ENCODE measurements at regions not wholly inside any gene's neighbourhood (a gene's known extent, or its start where the extent isn't known, plus 50 kb on each side); places are given as distances from the start of the nearest gene placed in this dataset.

DNA sequence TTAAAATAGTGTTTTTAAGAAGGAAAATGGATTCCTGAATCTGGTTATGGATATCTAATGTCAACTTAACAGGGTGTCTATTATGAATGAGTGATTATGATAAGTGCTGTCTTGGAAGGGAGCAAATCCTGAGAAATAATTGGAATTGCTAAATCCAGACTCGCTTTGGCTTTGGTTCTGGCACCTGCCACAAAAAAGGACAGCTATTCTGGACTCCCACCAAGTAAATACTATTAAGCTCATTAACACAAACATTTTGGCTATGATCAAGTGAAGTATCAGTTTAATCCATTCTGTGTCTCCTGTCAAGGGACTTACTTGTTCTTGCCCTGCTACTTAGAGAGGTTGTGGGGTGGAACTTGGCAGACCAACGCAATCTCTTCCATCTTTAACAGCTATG lies 403.7 kb downstream of the CENPC start:
- ChIA-PET CTCF (no interaction called here), POLR2A (no interaction called here)
- Histone ChIP-seq H3K36me3 (replicated peaks in 1 of 2; ENCODE audit: control insufficient read depth in 1 of 2, insufficient read depth in 2 of 2, low read length in 1 of 2) (no peaks in the 10 kb centered on the region), H4K20me1 (ENCODE audit: insufficient read depth) (no peaks in the 10 kb centered on the region), H3K9me2 (no peaks in the 10 kb centered on the region; the same call in 1 of the 2 replicates), H3K9me3 (no peaks in the 10 kb centered on the region), H3K79me2 (ENCODE audit: insufficient read depth) (no peaks in the 10 kb centered on the region), H3K4me3 (ENCODE audit: low read depth in 2 of 2, low read length in 1 of 2) (no peak overlapping the region), H3F3A (replicated peaks; ENCODE audit: insufficient read depth) (no peaks in the 10 kb centered on the region), H3K27ac (ENCODE audit: low read depth in 2 of 2, low read length in 1 of 2) (no peak overlapping the region), H2AFZ (ENCODE audit: low read depth) (no peak overlapping the region), H3K27me3 (ENCODE audit: insufficient read depth) (no peaks in the 10 kb centered on the region), H3K9ac (no peak overlapping the region), H3K4me2 (no peak overlapping the region), H3K4me1 (ENCODE audit: control insufficient read depth in 1 of 2, insufficient read depth in 2 of 2, low read depth in 1 of 2, low read length in 1 of 2) (no peaks in the 10 kb centered on the region)
- no peak for DNase-seq
- 0% methylated on average over 2 of the region's 2 CpGs for WGBS (ENCODE audit: low lambda C conversion rate)
- TF ChIP-seq ELF1 (IDR thresholded peaks at IDR 0.05) (no peak), MAX (IDR thresholded peaks at IDR 0.05; ENCODE audit: low read depth) (no peak), TAF1 (IDR thresholded peaks at IDR 0.05; ENCODE audit: borderline replicate concordance, low read depth, low read length) (no peak), GABPA (IDR thresholded peaks at IDR 0.05; ENCODE audit: low read depth) (no peak), RFX5 (IDR thresholded peaks at IDR 0.05; ENCODE audit: low read length) (no peak), PBX3 (IDR thresholded peaks at IDR 0.05) (no peak)
- TF ChIP-seq, protein P1, sequence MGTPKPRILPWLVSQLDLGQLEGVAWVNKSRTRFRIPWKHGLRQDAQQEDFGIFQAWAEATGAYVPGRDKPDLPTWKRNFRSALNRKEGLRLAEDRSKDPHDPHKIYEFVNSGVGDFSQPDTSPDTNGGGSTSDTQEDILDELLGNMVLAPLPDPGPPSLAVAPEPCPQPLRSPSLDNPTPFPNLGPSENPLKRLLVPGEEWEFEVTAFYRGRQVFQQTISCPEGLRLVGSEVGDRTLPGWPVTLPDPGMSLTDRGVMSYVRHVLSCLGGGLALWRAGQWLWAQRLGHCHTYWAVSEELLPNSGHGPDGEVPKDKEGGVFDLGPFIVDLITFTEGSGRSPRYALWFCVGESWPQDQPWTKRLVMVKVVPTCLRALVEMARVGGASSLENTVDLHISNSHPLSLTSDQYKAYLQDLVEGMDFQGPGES (IDR thresholded peaks at IDR 0.05; ENCODE audit: low read depth, low read length): no peak

GRCh38 chr4:67134616-67135015 lies 410.7 kb downstream of the CENPC start:
- Histone ChIP-seq H4K20me1 (ENCODE audit: insufficient read depth) (no peaks in the 10 kb centered on the region), H3K27ac (ENCODE audit: low read depth in 2 of 2, low read length in 1 of 2) (no peak overlapping the region), H3K9me3 (no peaks in the 10 kb centered on the region), H2AFZ (ENCODE audit: low read depth) (no peak overlapping the region), H3F3A (replicated peaks; ENCODE audit: insufficient read depth) (no peaks in the 10 kb centered on the region), H3K9ac (no peak overlapping the region), H3K4me1 (ENCODE audit: control insufficient read depth in 1 of 2, insufficient read depth in 2 of 2, low read depth in 1 of 2, low read length in 1 of 2) (no peaks in the 10 kb centered on the region), H3K9me2 (no peaks in the 10 kb centered on the region; the same call in 1 of the 2 replicates), H3K4me3 (ENCODE audit: low read depth in 2 of 2, low read length in 1 of 2) (no peak overlapping the region), H3K4me2 (no peak overlapping the region), H3K27me3 (ENCODE audit: insufficient read depth) (no peaks in the 10 kb centered on the region), H3K79me2 (ENCODE audit: insufficient read depth) (no peaks in the 10 kb centered on the region), H3K36me3 (replicated peaks in 1 of 2; ENCODE audit: control insufficient read depth in 1 of 2, insufficient read depth in 2 of 2, low read length in 1 of 2) (no peaks in the 10 kb centered on the region)
- no peak for DNase-seq
- WGBS (ENCODE audit: low lambda C conversion rate): 2% methylated on average over 4 of the region's 4 CpGs
- ChIA-PET POLR2A (no interaction called here), CTCF (no interaction called here)
- TF ChIP-seq POLR2AphosphoS5 (IDR thresholded peaks at IDR 0.05; ENCODE audit: low read depth, low read length): no peak
- no peak for TF ChIP-seq TEAD4 (IDR thresholded peaks at IDR 0.05; ENCODE audit: borderline replicate concordance, insufficient read depth)
- no peak for TF ChIP-seq SIN3A (IDR thresholded peaks at IDR 0.05; ENCODE audit: borderline replicate concordance, low read depth, low read length)
- TF ChIP-seq TAF1 (IDR thresholded peaks at IDR 0.05; ENCODE audit: borderline replicate concordance, low read depth, low read length): no peak
- TF ChIP-seq, protein P2, sequence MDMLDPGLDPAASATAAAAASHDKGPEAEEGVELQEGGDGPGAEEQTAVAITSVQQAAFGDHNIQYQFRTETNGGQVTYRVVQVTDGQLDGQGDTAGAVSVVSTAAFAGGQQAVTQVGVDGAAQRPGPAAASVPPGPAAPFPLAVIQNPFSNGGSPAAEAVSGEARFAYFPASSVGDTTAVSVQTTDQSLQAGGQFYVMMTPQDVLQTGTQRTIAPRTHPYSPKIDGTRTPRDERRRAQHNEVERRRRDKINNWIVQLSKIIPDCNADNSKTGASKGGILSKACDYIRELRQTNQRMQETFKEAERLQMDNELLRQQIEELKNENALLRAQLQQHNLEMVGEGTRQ (IDR thresholded peaks at IDR 0.05; ENCODE audit: borderline replicate concordance, low read depth, low read length): no peak
- no peak for TF ChIP-seq ZBTB33 (IDR thresholded peaks at IDR 0.05; ENCODE audit: borderline replicate concordance, low read depth)
- TF ChIP-seq NRF1 (IDR thresholded peaks at IDR 0.05; ENCODE audit: low read depth, low read length): no peak
- no peak for TF ChIP-seq FOXJ3 (CRISPR knock-in tag; IDR thresholded peaks at IDR 0.05)
- TF ChIP-seq FOXM1 (IDR thresholded peaks at IDR 0.05; ENCODE audit: low read depth): no peak
- TF ChIP-seq SMC3 (IDR thresholded peaks at IDR 0.05; ENCODE audit: low read depth, low read length): no peak
- TF ChIP-seq ELF1 (IDR thresholded peaks at IDR 0.05): no peak
- no peak for TF ChIP-seq YY1 (IDR thresholded peaks at IDR 0.05; ENCODE audit: low read depth)
- TF ChIP-seq CHD2 (IDR thresholded peaks at IDR 0.05; ENCODE audit: low read length, partially characterized antibody): no peak
- TF ChIP-seq, protein P3, sequence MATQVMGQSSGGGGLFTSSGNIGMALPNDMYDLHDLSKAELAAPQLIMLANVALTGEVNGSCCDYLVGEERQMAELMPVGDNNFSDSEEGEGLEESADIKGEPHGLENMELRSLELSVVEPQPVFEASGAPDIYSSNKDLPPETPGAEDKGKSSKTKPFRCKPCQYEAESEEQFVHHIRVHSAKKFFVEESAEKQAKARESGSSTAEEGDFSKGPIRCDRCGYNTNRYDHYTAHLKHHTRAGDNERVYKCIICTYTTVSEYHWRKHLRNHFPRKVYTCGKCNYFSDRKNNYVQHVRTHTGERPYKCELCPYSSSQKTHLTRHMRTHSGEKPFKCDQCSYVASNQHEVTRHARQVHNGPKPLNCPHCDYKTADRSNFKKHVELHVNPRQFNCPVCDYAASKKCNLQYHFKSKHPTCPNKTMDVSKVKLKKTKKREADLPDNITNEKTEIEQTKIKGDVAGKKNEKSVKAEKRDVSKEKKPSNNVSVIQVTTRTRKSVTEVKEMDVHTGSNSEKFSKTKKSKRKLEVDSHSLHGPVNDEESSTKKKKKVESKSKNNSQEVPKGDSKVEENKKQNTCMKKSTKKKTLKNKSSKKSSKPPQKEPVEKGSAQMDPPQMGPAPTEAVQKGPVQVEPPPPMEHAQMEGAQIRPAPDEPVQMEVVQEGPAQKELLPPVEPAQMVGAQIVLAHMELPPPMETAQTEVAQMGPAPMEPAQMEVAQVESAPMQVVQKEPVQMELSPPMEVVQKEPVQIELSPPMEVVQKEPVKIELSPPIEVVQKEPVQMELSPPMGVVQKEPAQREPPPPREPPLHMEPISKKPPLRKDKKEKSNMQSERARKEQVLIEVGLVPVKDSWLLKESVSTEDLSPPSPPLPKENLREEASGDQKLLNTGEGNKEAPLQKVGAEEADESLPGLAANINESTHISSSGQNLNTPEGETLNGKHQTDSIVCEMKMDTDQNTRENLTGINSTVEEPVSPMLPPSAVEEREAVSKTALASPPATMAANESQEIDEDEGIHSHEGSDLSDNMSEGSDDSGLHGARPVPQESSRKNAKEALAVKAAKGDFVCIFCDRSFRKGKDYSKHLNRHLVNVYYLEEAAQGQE (IDR thresholded peaks at IDR 0.05; ENCODE audit: low read depth, low read length): no peak
- no peak for TF ChIP-seq MAX (IDR thresholded peaks at IDR 0.05; ENCODE audit: low read depth)
- TF ChIP-seq JUND (IDR thresholded peaks at IDR 0.05): no peak

All from SK-N-SH (cell line).